Breast epithelium (tissue), 4 donors: ENCODE measurements at regions not wholly inside any gene's neighbourhood (a gene's known extent, or its start where the extent isn't known, plus 50 kb on each side); places are given as distances from the start of the nearest gene placed in this dataset.

Experiments used
- DNase-seq, 2 donors: peaks; one replicate each; pipeline ENCODE4 v3.0.0-alpha.2; 2019; ENCODE audit warnings: low spot score in 2 of 2
- H3K27ac ChIP-seq, 2 donors: fragments of 200-600 bp; sonication (generic) in 1 of 2; one replicate each; pipeline ENCODE4 v1.5.1; 2016 to 2019; ENCODE audit warnings: mild to moderate bottlenecking in 1 of 2
- H3K27me3 ChIP-seq, 2 donors: fragments of 200-600 bp; sonication (generic) in 1 of 2; one replicate each; pipeline versions ENCODE4 v1.5.1 to v1.6.0; 2017 to 2019; ENCODE audit warnings: control low read depth in 1 of 2, mild to moderate bottlenecking in 1 of 2
- H3K36me3 ChIP-seq: fragments of 200-600 bp; one replicate; pipeline ENCODE4 v1.5.1; 2019
- H3K4me1 ChIP-seq, 2 donors: fragments of 200-600 bp; sonication (generic); one replicate each; pipeline ENCODE4 v1.5.1; 2016 to 2019; ENCODE audit warnings: control low read depth in 1 of 2
- H3K4me3 ChIP-seq, 3 donors: fragments of 200-600 bp; sonication (generic); 1 replicate in 2 of 3; 2 replicates in 1 of 3; pipeline ENCODE4 v1.5.1; 2016 to 2019; ENCODE audit warnings: mild to moderate bottlenecking in 3 of 3, moderate library complexity in 2 of 3
- H3K9me3 ChIP-seq, 2 donors: fragments of 200-600 bp; sonication (generic) in 1 of 2; one replicate each; pipeline ENCODE4 v1.5.1; 2016 to 2019; ENCODE audit warnings: control low read depth in 1 of 2
- CTCF ChIP-seq, 3 donors: fragments of 450-650 bp; IDR thresholded peaks; one replicate each; pipeline ENCODE4 v1.5.1; 2016 to 2017; ENCODE audit warnings: antibody characterized with exemption in 3 of 3, mild to moderate bottlenecking in 3 of 3, moderate library complexity in 3 of 3
- POLR2A ChIP-seq: fragments of 450-650 bp; IDR thresholded peaks from one replicate; pipeline ENCODE4 v1.6.1; 2016; ENCODE audit warnings: antibody characterized with exemption, mild to moderate bottlenecking, moderate library complexity
- POLR2AphosphoS5 ChIP-seq, 3 donors: sonication (generic); formaldehyde crosslinking; IDR thresholded peaks; one replicate each; pipeline ENCODE4 v1.6.1; 2017; ENCODE audit warnings: antibody characterized with exemption in 3 of 3
- intact Hi-C: fragments of 100-400 bp; cut with DNase I; formaldehyde crosslinking; loops from one replicate; pipeline ENCODE4 v1.15.1; 2023; ENCODE audit warnings: low total_unique reads

- Histone ChIP-seq H3K36me3 (no peaks in the 10 kb centered on the region), H3K4me1 (no peaks in the 10 kb centered on the region), H3K4me3 (no peak overlapping the region), H3K9me3 (peaks cover 4 to 10% of the 10 kb centered on the region in 2 donors), H3K27ac (no peak overlapping the region), H3K27me3 (no peaks in the 10 kb centered on the region)
- no peak for DNase-seq
- intact Hi-C loops = no loop called here
- TF ChIP-seq CTCF (IDR thresholded peaks at IDR 0.05) = no peak
- no peak for TF ChIP-seq POLR2AphosphoS5 (IDR thresholded peaks at IDR 0.05)
- no peak for TF ChIP-seq POLR2A
Observed at GRCh38 chr19:31559494-31559893, 210.3 kb upstream of the TSHZ3 start.

GRCh38 chr19:31560086-31561060 is 211.1 kb upstream of the TSHZ3 start:
- H3K36me3 ChIP-seq = no peaks in the 10 kb centered on the region
- no peak overlapping the region for H3K4me3 ChIP-seq
- H3K9me3 ChIP-seq = peaks cover 4 to 10% of the 10 kb centered on the region in 2 donors
- H3K27ac ChIP-seq = no peak overlapping the region
- intact Hi-C loops = no loop called here
- TF ChIP-seq POLR2A = no peak
- no peak for TF ChIP-seq CTCF (IDR thresholded peaks at IDR 0.05)
- no peak for TF ChIP-seq POLR2AphosphoS5 (IDR thresholded peaks at IDR 0.05)
- no peak for DNase-seq
- H3K27me3 ChIP-seq = no peaks in the 10 kb centered on the region
- no peaks in the 10 kb centered on the region for H3K4me1 ChIP-seq

- Histone ChIP-seq H3K4me3 (no peak overlapping the region), H3K27me3 (no peaks in the 10 kb centered on the region), H3K36me3 (no peaks in the 10 kb centered on the region), H3K9me3 (peaks cover 4 to 10% of the 10 kb centered on the region in 2 donors), H3K4me1 (no peaks in the 10 kb centered on the region), H3K27ac (no peak overlapping the region)
- no peak for DNase-seq
- no peak for TF ChIP-seq POLR2AphosphoS5 (IDR thresholded peaks at IDR 0.05)
- no peak for TF ChIP-seq CTCF (IDR thresholded peaks at IDR 0.05)
- TF ChIP-seq POLR2A = no peak
- intact Hi-C loops = no loop called here
Observed at GRCh38 chr19:31562966-31563612, 213.9 kb upstream of the TSHZ3 start.

GRCh38 chr19:31567776-31568175 is 218.5 kb upstream of the TSHZ3 start:
- no peaks in the 10 kb centered on the region for H3K36me3 ChIP-seq
- no peak overlapping the region for H3K27ac ChIP-seq
- TF ChIP-seq CTCF (IDR thresholded peaks at IDR 0.05) = no peak
- TF ChIP-seq POLR2AphosphoS5 (IDR thresholded peaks at IDR 0.05) = no peak
- TF ChIP-seq POLR2A = no peak
- H3K9me3 ChIP-seq = no peaks in the 10 kb centered on the region
- intact Hi-C loops = no loop called here
- no peaks in the 10 kb centered on the region for H3K4me1 ChIP-seq
- no peak overlapping the region for H3K4me3 ChIP-seq
- H3K27me3 ChIP-seq = no peaks in the 10 kb centered on the region
- no peak for DNase-seq

GRCh38 chr19:31568724-31569123 is 219.5 kb upstream of the TSHZ3 start:
- H3K27me3 ChIP-seq = no peaks in the 10 kb centered on the region
- no peak for DNase-seq
- H3K27ac ChIP-seq = no peak overlapping the region
- H3K9me3 ChIP-seq = no peaks in the 10 kb centered on the region
- no peaks in the 10 kb centered on the region for H3K36me3 ChIP-seq
- no peak overlapping the region for H3K4me3 ChIP-seq
- TF ChIP-seq POLR2A (no peak), CTCF (IDR thresholded peaks at IDR 0.05) (no peak), POLR2AphosphoS5 (IDR thresholded peaks at IDR 0.05) (no peak)
- intact Hi-C loops = no loop called here
- H3K4me1 ChIP-seq = no peaks in the 10 kb centered on the region
